OCI-LY3 (cell line): ENCODE measurements at regions not wholly inside any gene's neighbourhood (a gene's known extent, or its start where the extent isn't known, plus 50 kb on each side); places are given as distances from the start of the nearest gene placed in this dataset.

Experiments used
- H2AFZ ChIP-seq: fragments of 200-600, 300-600 bp; shearing (Covaris generic); 2 replicates; pipeline ENCODE4 v1.6.0; 2014; ENCODE audit warnings: antibody characterized with exemption, low read depth, low read length
- H3K27ac ChIP-seq: fragments of 200-600, 300-600 bp; sonication (generic); 2 replicates; pipeline ENCODE4 v1.5.1; 2014; ENCODE audit warnings: mild to moderate bottlenecking, low read length, moderate library complexity, mixed read lengths
- H3K27me3 ChIP-seq: fragments of 200-600, 300-600 bp; sonication (generic); 2 replicates; pipeline ENCODE4 v1.6.1; 2014; ENCODE audit warnings: low read depth, low read length, mixed read lengths
- H3K36me3 ChIP-seq: fragments of 200-600, 300-600 bp; sonication (generic); replicated peaks from 2 replicates; pipeline ENCODE3; 2014; ENCODE audit warnings: low read depth, low read length, mixed read lengths
- H3K4me1 ChIP-seq: fragments of 300-600, 200-600 bp; sonication (generic); 2 replicates; pipeline ENCODE4 v1.6.1; 2014; ENCODE audit warnings: low read length, mixed read lengths
- H3K4me2 ChIP-seq: fragments of 200-600, 300-600 bp; sonication (generic); 2 replicates; pipeline ENCODE4 v1.6.1; 2014; ENCODE audit warnings: low read length, mixed read lengths
- H3K4me3 ChIP-seq: fragments of 300-600, 200-600 bp; sonication (generic); 2 replicates; pipeline ENCODE4 v1.5.1; 2014; ENCODE audit warnings: antibody characterized with exemption, mild to moderate bottlenecking, low read length, moderate library complexity
- H3K79me2 ChIP-seq: fragments of 300-600, 200-600 bp; shearing (Covaris generic); 2 replicates; pipeline ENCODE4 v1.6.1; 2014; ENCODE audit warnings: mild to moderate bottlenecking, low read length, mixed read lengths
- H3K9ac ChIP-seq: fragments of 300-600, 200-600 bp; shearing (Covaris generic); 2 replicates; pipeline ENCODE4 v1.6.0; 2014; ENCODE audit warnings: mild to moderate bottlenecking, low read length, moderate library complexity
- H3K9me3 ChIP-seq: fragments of 200-600, 300-600 bp; shearing (Covaris generic); 2 replicates; pipeline ENCODE4 v1.6.1; 2014; ENCODE audit warnings: low read length, mixed read lengths; ENCODE audit not compliant: insufficient read depth
- H4K20me1 ChIP-seq: fragments of 200-600, 300-600 bp; sonication (generic); 2 replicates; pipeline ENCODE4 v1.6.1; 2016; ENCODE audit warnings: low read length, mixed read lengths; ENCODE audit not compliant: insufficient read depth
- EZH2phosphoT487 ChIP-seq: fragments of 200-600 bp; shearing (Covaris generic); IDR thresholded peaks from 2 replicates; pipeline ENCODE4 v1.6.1; 2018; ENCODE audit warnings: antibody characterized with exemption, mixed run types, low read depth
- TF ChIP-seq, protein P1 (sequence below): fragments of 200-600, 300-600 bp; sonication (generic); IDR thresholded peaks from 2 replicates; pipeline ENCODE4 v1.5.1; 2014; ENCODE audit warnings: antibody characterized with exemption, low read length, low read depth

DNA sequence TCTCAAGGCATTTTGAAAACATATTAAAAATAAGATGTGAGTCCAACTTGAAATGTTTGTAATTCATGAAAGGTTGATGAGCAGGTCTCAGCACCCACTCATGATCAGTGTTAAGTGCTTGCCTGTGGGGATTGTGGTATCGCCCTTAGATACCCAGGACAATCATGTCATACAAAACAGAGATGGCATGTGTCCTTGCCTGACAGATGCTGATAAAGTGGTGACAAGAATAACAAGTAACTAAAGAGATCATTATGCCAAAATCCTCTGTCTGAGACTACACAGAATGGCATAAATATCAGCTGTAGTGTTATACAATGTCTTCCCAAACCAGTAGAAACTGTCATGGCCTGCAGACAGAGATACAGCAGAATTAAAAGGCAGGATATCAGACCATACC is 930.3 kb downstream of the SUCLG1 start:
- Histone ChIP-seq H4K20me1 (no peaks in the 10 kb centered on the region), H3K9ac (no peak overlapping the region), H3K4me1 (no peaks in the 10 kb centered on the region), H3K36me3 (no peaks in the 10 kb centered on the region), H3K79me2 (no peaks in the 10 kb centered on the region), H3K9me3 (no peaks in the 10 kb centered on the region), H3K27ac (no peak overlapping the region), H2AFZ (no peak overlapping the region), H3K27me3 (no peaks in the 10 kb centered on the region), H3K4me3 (no peak overlapping the region), H3K4me2 (no peak overlapping the region)
- TF ChIP-seq EZH2phosphoT487 = no peak

DNA sequence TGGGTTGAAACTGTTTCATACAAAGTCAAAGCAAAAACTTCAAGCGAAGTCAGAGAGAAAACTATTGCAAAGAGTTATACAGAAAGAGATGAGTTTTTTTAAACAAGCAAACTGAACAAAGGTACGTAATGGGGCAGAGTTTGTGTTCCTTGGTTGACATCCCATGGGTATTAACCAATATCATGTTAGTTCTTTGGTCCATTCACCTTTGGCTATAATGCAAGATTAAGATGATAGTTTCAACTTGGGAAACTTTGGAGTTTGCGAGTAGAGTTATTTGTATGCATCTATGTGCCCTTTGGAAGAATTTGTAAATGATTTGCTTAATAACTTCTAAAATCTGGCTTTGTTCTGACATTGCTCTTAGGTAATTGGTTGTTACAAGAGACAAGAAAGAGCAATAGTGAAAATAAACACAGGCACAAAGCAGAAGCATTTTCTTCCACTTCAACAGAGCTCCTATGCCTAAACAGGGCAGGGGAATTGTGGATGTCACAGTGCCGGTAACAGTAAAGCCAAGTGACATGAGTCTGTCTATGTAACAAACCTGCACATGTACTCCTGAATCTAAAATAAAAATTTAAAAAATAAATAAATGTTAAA is 936.1 kb downstream of the SUCLG1 start:
- H4K20me1 ChIP-seq = no peaks in the 10 kb centered on the region
- H3K79me2 ChIP-seq = no peaks in the 10 kb centered on the region
- no peak overlapping the region for H2AFZ ChIP-seq
- H3K9ac ChIP-seq = no peak overlapping the region
- no peak overlapping the region for H3K27ac ChIP-seq
- H3K36me3 ChIP-seq = no peaks in the 10 kb centered on the region
- no peak overlapping the region for H3K4me3 ChIP-seq
- H3K27me3 ChIP-seq = no peaks in the 10 kb centered on the region
- no peaks in the 10 kb centered on the region for H3K9me3 ChIP-seq
- no peak for TF ChIP-seq EZH2phosphoT487
- TF ChIP-seq, protein P1, sequence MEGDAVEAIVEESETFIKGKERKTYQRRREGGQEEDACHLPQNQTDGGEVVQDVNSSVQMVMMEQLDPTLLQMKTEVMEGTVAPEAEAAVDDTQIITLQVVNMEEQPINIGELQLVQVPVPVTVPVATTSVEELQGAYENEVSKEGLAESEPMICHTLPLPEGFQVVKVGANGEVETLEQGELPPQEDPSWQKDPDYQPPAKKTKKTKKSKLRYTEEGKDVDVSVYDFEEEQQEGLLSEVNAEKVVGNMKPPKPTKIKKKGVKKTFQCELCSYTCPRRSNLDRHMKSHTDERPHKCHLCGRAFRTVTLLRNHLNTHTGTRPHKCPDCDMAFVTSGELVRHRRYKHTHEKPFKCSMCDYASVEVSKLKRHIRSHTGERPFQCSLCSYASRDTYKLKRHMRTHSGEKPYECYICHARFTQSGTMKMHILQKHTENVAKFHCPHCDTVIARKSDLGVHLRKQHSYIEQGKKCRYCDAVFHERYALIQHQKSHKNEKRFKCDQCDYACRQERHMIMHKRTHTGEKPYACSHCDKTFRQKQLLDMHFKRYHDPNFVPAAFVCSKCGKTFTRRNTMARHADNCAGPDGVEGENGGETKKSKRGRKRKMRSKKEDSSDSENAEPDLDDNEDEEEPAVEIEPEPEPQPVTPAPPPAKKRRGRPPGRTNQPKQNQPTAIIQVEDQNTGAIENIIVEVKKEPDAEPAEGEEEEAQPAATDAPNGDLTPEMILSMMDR = no peak
- H3K4me1 ChIP-seq = no peaks in the 10 kb centered on the region
- no peak overlapping the region for H3K4me2 ChIP-seq

DNA sequence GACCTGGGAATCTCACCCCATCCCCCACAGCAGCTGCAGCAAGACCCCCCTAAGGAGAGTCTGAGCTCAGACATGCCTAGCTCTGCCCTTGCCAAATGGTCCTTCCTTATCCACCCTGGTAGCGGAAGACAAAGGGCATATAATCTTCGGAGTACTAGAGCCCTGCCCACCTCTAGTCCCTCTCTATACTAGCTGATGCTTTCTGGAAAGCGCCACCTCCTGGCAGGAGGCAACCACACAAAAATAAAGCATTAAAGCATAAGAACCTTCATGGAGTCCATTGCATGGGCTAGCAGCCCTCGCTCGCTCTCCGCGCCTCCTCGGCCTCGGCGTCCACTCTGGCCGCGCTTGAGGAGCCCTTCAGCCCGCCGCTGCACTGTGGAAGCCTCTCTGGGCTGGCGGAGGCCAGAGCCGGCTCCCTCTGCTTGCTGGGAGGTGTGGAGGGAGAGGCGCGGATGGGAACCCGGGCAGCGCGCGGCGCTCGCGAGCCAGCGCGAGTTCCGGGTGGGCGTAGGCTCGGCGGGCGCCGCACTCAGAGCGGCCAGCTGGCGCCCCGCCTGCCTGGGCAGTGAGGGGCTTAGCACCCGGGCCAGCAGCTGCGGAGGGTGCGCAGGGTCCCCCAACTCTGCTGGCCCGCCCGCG is 941.2 kb downstream of the SUCLG1 start:
- Histone ChIP-seq H3K36me3 (no peaks in the 10 kb centered on the region), H4K20me1 (no peaks in the 10 kb centered on the region), H3K9ac (no peak overlapping the region), H3K27ac (no peak overlapping the region), H3K4me1 (no peaks in the 10 kb centered on the region), H3K4me2 (no peak overlapping the region), H2AFZ (no peak overlapping the region), H3K27me3 (no peaks in the 10 kb centered on the region), H3K4me3 (no peak overlapping the region), H3K79me2 (no peaks in the 10 kb centered on the region), H3K9me3 (no peaks in the 10 kb centered on the region)
- TF ChIP-seq, protein P1 = no peak
- TF ChIP-seq EZH2phosphoT487 = no peak

DNA sequence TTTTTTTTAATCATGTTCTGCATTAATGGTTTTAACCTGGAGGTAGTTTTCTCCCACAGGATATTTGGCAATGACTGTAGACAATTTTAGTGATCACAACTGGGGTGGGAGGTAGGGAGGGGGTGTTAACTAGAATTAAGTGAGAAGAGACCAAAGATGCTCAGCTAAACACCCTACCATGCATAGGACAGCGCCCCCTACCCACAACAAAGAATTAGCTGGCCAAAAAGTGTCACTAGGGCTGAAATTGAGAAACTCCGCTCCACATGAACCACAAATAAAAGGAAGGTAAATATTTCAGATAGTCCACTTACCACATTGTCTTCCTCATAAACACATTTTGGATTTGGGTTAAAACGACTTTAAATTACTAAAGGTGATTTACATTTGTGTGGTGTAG is 942.6 kb downstream of the SUCLG1 start:
- Histone ChIP-seq H3K9me3 (no peaks in the 10 kb centered on the region), H2AFZ (no peak overlapping the region), H3K27me3 (no peaks in the 10 kb centered on the region), H3K9ac (no peak overlapping the region), H3K4me1 (no peaks in the 10 kb centered on the region), H3K27ac (no peak overlapping the region), H3K79me2 (no peaks in the 10 kb centered on the region), H3K4me3 (no peak overlapping the region), H3K4me2 (no peak overlapping the region), H3K36me3 (no peaks in the 10 kb centered on the region), H4K20me1 (no peaks in the 10 kb centered on the region)
- no peak for TF ChIP-seq EZH2phosphoT487
- TF ChIP-seq, protein P1 = peak; percentile 22; the same call in 1 of the 2 replicates
